Spleen (tissue), 11 donors: ENCODE measurements at regions not wholly inside any gene's neighbourhood (a gene's known extent, or its start where the extent isn't known, plus 50 kb on each side); places are given as distances from the start of the nearest gene placed in this dataset.

Experiments
- DNase-seq: peaks from one replicate; pipeline ENCODE4 v3.0.0-alpha.2; 2020
- H3K27ac ChIP-seq, 8 donors: fragments of 200-600 bp; sonication (generic) in 7 of 8; 1 replicate in 4 of 8; 2 replicates in 4 of 8; pipeline versions ENCODE4 v1.5.0 to v1.8.0; 2016 to 2021; ENCODE audit warnings: inconsistent platforms in 4 of 8, mild to moderate bottlenecking in 4 of 8, moderate library complexity in 1 of 8
- H3K27me3 ChIP-seq, 7 donors: fragments of 200-600 bp; sonication (generic) in 6 of 7; replicated peaks in 1 of 7; 1 replicate in 4 of 7; 2 replicates in 3 of 7; pipeline versions ENCODE4 v1.5.0 to v1.8.0; 2016 to 2021; ENCODE audit warnings: inconsistent platforms in 3 of 7, mild to moderate bottlenecking in 1 of 7
- H3K36me3 ChIP-seq, 6 donors: fragments of 200-600 bp; sonication (generic) in 5 of 6; 1 replicate in 4 of 6; 2 replicates in 2 of 6; pipeline versions ENCODE4 v1.5.0 to v1.8.0; 2016 to 2021; ENCODE audit warnings: inconsistent platforms in 2 of 6
- H3K4me1 ChIP-seq, 6 donors: fragments of 200-600 bp; sonication (generic) in 5 of 6; 1 replicate in 3 of 6; 2 replicates in 3 of 6; pipeline versions ENCODE4 v1.5.0 to v1.8.0; 2016 to 2021; ENCODE audit warnings: inconsistent platforms in 3 of 6
- H3K4me3 ChIP-seq, 8 donors: fragments of 200-600 bp; sonication (generic) in 7 of 8; 1 replicate in 4 of 8; 2 replicates in 4 of 8; pipeline versions ENCODE4 v1.5.0 to v1.8.0; 2016 to 2021; ENCODE audit warnings: inconsistent platforms in 4 of 8, mild to moderate bottlenecking in 4 of 8, moderate library complexity in 2 of 8
- H3K9me3 ChIP-seq, 8 donors: fragments of 200-600 bp; sonication (generic) in 7 of 8; 1 replicate in 4 of 8; 2 replicates in 4 of 8; pipeline versions ENCODE4 v1.5.0 to v1.8.0; 2016 to 2021; ENCODE audit warnings: inconsistent platforms in 4 of 8
- CTCF ChIP-seq, 11 experiments: fragments of 200-600 bp in 7 of 11; fragments of 450-650 bp in 4 of 11; sonication (generic) in 4 of 11; IDR thresholded peaks in 8 of 11; conservative IDR thresholded peaks in 3 of 11; 1 replicate in 7 of 11; 2 replicates in 4 of 11; pipeline versions ENCODE4 v1.4.0 to v1.8.0; 2016 to 2021; ENCODE audit warnings: antibody characterized with exemption in 11 of 11, inconsistent platforms in 4 of 11, mild to moderate bottlenecking in 1 of 11
- POLR2A ChIP-seq, 3 donors: fragments of 450-650 bp; IDR thresholded peaks; one replicate each; pipeline ENCODE4 v1.5.1; 2017; ENCODE audit warnings: antibody characterized with exemption in 3 of 3, mild to moderate bottlenecking in 1 of 3
- POLR2AphosphoS5 ChIP-seq, 3 donors: sonication (generic); formaldehyde crosslinking; IDR thresholded peaks; one replicate each; pipeline ENCODE4 v1.5.1; 2017; ENCODE audit warnings: antibody characterized with exemption in 3 of 3
- WGBS, 5 donors: extraction: QIAGEN DNeasy Blood & Tissue Kit in 3 of 5; methylation state at CpG; one replicate each; pipeline versions ENCODE4 v1.1.5 to v1.1.7; 2013 to 2018; 5-methylcytosine and 5-hydroxymethylcytosine counted together
- intact Hi-C: fragments of 100-400 bp; cut with DNase I; formaldehyde crosslinking; loops from one replicate; pipeline ENCODE4 v1.15.0; 2023; ENCODE audit warnings: low total_unique reads
- donor health status: healthy with polysubstance abuse.
- donor health status: DM: no; HTN: no; CAD: no; lungs with moderate emphysema.
- donor health status: DM: no; HTN: no; CAD: no.
- donor health status: Bipolar disorder and iron deficiency.
- donor health status: healthy.
- donor health status: DM: no; HTN: no; CAD: no.
- donor health status: DM: yes; HTN: yes; CAD: no.

- no peak overlapping the region for H3K4me3 ChIP-seq
- H3K9me3 ChIP-seq, result peaks cover 0 to 19% (median 5%) of the 10 kb centered on the region in 8 donors
- H3K36me3 ChIP-seq, result no peaks in the 10 kb centered on the region
- H3K4me1 ChIP-seq, result no peaks in the 10 kb centered on the region
- no peak for DNase-seq
- H3K27ac ChIP-seq, result no peak overlapping the region
- TF ChIP-seq CTCF (IDR thresholded peaks at IDR 0.05 in 8 of 11, conservative IDR thresholded peaks at IDR 0.05 in 3 of 11), result no peak
- TF ChIP-seq POLR2A (IDR thresholded peaks at IDR 0.05), result no peak
- no peak for TF ChIP-seq POLR2AphosphoS5 (IDR thresholded peaks at IDR 0.05)
- H3K27me3 ChIP-seq, result no peaks in the 10 kb centered on the region
- 28 to 58% (median 48%) methylated on average over 1 of the region's 1 CpG for WGBS, 5 donors
- intact Hi-C loops, result no loop called here
These were observed 793.6 kb downstream of the STPG2 start for GRCh38 chr4:97349468-97350186.

- Histone ChIP-seq H3K27me3 (no peaks in the 10 kb centered on the region), H3K36me3 (no peaks in the 10 kb centered on the region), H3K27ac (no peak overlapping the region), H3K9me3 (peaks cover 0 to 37% (median 30%) of the 10 kb centered on the region in 8 donors), H3K4me1 (no peaks in the 10 kb centered on the region), H3K4me3 (no peak overlapping the region)
- no peak for TF ChIP-seq CTCF (IDR thresholded peaks at IDR 0.05 in 8 of 11, conservative IDR thresholded peaks at IDR 0.05 in 3 of 11)
- TF ChIP-seq POLR2A (IDR thresholded peaks at IDR 0.05), result no peak
- TF ChIP-seq POLR2AphosphoS5 (IDR thresholded peaks at IDR 0.05), result no peak
- 0 to 98% (median 89%) methylated on average over 1 of the region's 1 CpG for whole genome bisulfite sequencing, 5 donors
- DNase-seq, result no peak
- intact Hi-C loops, result no loop called here
These were observed 789.4 kb downstream of the STPG2 start for GRCh38 chr4:97353876-97354275.

GRCh38 chr4:97359826-97360225 is 783.5 kb downstream of the STPG2 start:
- DNase-seq, result no peak
- Histone ChIP-seq H3K9me3 (peaks cover 0 to 70% (median 53%) of the 10 kb centered on the region in 8 donors), H3K27ac (no peak overlapping the region), H3K36me3 (no peaks in the 10 kb centered on the region), H3K27me3 (no peaks in the 10 kb centered on the region), H3K4me1 (no peaks in the 10 kb centered on the region), H3K4me3 (no peak overlapping the region)
- TF ChIP-seq CTCF (IDR thresholded peaks at IDR 0.05 in 8 of 11, conservative IDR thresholded peaks at IDR 0.05 in 3 of 11), result no peak
- TF ChIP-seq POLR2AphosphoS5 (IDR thresholded peaks at IDR 0.05), result no peak
- no peak for TF ChIP-seq POLR2A (IDR thresholded peaks at IDR 0.05)
- intact Hi-C loops, result no loop called here
- 86 to 96% (median 88%) methylated on average over 2 of the region's 2 CpGs for WGBS, 5 donors

- Histone ChIP-seq H3K4me3 (no peak overlapping the region), H3K27ac (no peak overlapping the region), H3K4me1 (no peaks in the 10 kb centered on the region), H3K27me3 (no peaks in the 10 kb centered on the region), H3K9me3 (peaks cover 0 to 70% (median 51%) of the 10 kb centered on the region in 8 donors), H3K36me3 (no peaks in the 10 kb centered on the region)
- no peak for TF ChIP-seq POLR2A (IDR thresholded peaks at IDR 0.05)
- no peak for TF ChIP-seq POLR2AphosphoS5 (IDR thresholded peaks at IDR 0.05)
- no peak for TF ChIP-seq CTCF (IDR thresholded peaks at IDR 0.05 in 8 of 11, conservative IDR thresholded peaks at IDR 0.05 in 3 of 11)
- intact Hi-C loops, result no loop called here
- DNase-seq, result no peak
These were observed 782.5 kb downstream of the STPG2 start for GRCh38 chr4:97360733-97361132.
